Muscle layer of colon (tissue), 2 donors: ENCODE measurements at regions not wholly inside any gene's neighbourhood (a gene's known extent, or its start where the extent isn't known, plus 50 kb on each side); places are given as distances from the start of the nearest gene placed in this dataset.
"Not testable (repeated sequence)": the region's sequence is repeated elsewhere in the genome, so short reads cannot be mapped to it uniquely, and the experiment has no call there.

Source experiments
- H3K27ac ChIP-seq: one replicate; pipeline ENCODE4 v1.7.0; 2013; ENCODE audit warnings: low read depth, mild to moderate bottlenecking, low read length, moderate library complexity
- H3K27me3 ChIP-seq, 2 donors: one replicate each; pipeline ENCODE4 v1.7.0; 2013; ENCODE audit warnings: low read length in 2 of 2, mild to moderate bottlenecking in 2 of 2; ENCODE audit not compliant: insufficient read depth in 2 of 2, control insufficient read depth in 1 of 2
- H3K36me3 ChIP-seq: one replicate; pipeline ENCODE4 v1.7.0; 2013; ENCODE audit warnings: mild to moderate bottlenecking, low read length; ENCODE audit not compliant: insufficient read depth
- H3K4me1 ChIP-seq: one replicate; pipeline ENCODE4 v1.7.0; 2013; ENCODE audit warnings: mild to moderate bottlenecking, low read length; ENCODE audit not compliant: insufficient read depth
- H3K4me3 ChIP-seq, 2 donors: one replicate each; pipeline ENCODE4 v1.7.0; 2013; ENCODE audit warnings: low read length in 2 of 2, low read depth in 1 of 2, mild to moderate bottlenecking in 1 of 2, moderate library complexity in 1 of 2
- H3K9ac ChIP-seq: one replicate; pipeline ENCODE4 v1.7.0; 2013; ENCODE audit warnings: low read length
- H3K9me3 ChIP-seq: one replicate; pipeline ENCODE4 v1.7.0; 2013; ENCODE audit warnings: mild to moderate bottlenecking, low read length
- donor health status: abdominal sarcoma.
- donor health status: Adenocarcinoma of cecum.

- Histone ChIP-seq H3K27me3 (no peaks in the 10 kb centered on the region), H3K4me3 (no peak overlapping the region), H3K9me3 (no peaks in the 10 kb centered on the region), H3K27ac (no peak overlapping the region), H3K9ac (no peak overlapping the region), H3K4me1 (peaks cover 12% of the 10 kb centered on the region), H3K36me3 (no peaks in the 10 kb centered on the region)
These were observed 274.1 kb upstream of the GK2 start for GRCh38 chr4:79682161-79682560.

DNA sequence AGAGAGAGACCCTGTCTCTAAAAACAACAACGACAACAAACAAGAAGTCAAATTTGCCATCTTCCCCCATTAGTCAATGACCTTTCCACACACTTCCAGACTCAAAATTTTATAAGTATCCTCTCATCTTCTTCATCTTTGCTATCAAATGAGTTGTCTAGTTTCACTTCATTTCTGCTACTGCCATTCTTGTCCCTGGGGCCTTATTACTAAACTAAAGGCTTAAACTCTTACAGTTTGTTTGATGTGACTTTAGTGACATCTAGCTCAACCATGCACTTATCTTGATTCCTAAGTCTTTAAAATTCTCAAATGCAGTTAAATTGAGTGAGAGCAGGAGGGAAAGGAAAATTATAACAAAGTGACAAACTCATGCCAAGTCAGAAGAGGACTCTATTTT is 271.8 kb upstream of the GK2 start:
- H3K27me3 ChIP-seq: no peaks in the 10 kb centered on the region
- H3K9ac ChIP-seq: no peak overlapping the region
- H3K36me3 ChIP-seq: no peaks in the 10 kb centered on the region
- H3K4me3 ChIP-seq: no peak overlapping the region
- H3K4me1 ChIP-seq: peaks cover 12% of the 10 kb centered on the region
- no peak overlapping the region for H3K27ac ChIP-seq
- no peaks in the 10 kb centered on the region for H3K9me3 ChIP-seq

DNA sequence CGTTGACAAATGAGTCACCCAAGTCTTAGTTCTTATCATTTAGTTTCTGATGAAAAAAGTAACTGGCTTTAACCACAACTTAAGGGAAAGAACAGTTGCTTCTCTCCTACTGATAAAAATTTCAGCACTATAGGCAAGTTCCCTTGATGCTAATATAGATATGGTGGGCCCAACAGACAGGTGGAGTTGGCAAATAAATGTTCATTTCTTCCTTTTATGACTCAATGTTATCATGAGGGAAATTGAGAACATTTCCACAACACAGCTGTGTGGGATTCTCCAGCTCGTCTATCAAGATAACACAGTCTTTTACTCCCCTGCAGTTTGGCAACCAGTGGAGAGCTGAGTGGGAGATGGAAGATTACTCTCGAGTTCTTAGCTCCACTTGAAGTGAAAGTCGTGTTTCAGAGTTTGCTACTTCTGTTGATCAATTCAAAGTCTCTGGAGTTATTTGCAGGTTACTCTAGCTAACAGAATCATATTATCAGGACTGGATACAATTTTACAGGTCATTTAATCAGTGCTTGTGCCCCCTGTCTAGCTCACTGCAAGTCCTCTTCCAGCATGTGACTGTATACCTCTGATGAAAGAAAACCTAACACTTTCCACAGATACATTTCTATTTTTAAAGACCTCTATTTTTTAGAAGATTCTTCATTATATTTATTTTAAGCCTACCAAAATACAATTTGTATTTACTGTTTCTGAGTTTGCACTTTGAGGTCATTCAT is 270.6 kb upstream of the GK2 start:
- Histone ChIP-seq H3K9ac (no peak overlapping the region), H3K4me3 (no peak overlapping the region), H3K27ac (no peak overlapping the region), H3K9me3 (no peaks in the 10 kb centered on the region), H3K27me3 (no peaks in the 10 kb centered on the region), H3K4me1 (peaks cover 12% of the 10 kb centered on the region), H3K36me3 (no peaks in the 10 kb centered on the region)

GRCh38 chr4:79676705-79677104 is 268.7 kb upstream of the GK2 start:
- Histone ChIP-seq H3K27me3 (no peaks in the 10 kb centered on the region), H3K9ac (no peak overlapping the region), H3K4me3 (no peak overlapping the region), H3K27ac (no peak overlapping the region), H3K4me1 (no peaks in the 10 kb centered on the region), H3K36me3 (no peaks in the 10 kb centered on the region), H3K9me3 (no peaks in the 10 kb centered on the region)

GRCh38 chr4:79674906-79675305 is 266.9 kb upstream of the GK2 start:
- H3K27ac ChIP-seq, H3K4me3 ChIP-seq: not testable (repeated sequence)

GRCh38 chr4:79673898-79674297 is 265.9 kb upstream of the GK2 start:
- Histone ChIP-seq H3K4me1 (no peaks in the 10 kb centered on the region), H3K27me3 (no peaks in the 10 kb centered on the region), H3K27ac (no peak overlapping the region), H3K4me3 (no peak overlapping the region), H3K9me3 (no peaks in the 10 kb centered on the region), H3K9ac (no peak overlapping the region), H3K36me3 (no peaks in the 10 kb centered on the region)

More at GRCh38 chr4:79674906-79675305, 266.9 kb upstream of the GK2 start:
- H3K36me3 ChIP-seq, H3K4me1 ChIP-seq, H3K9ac ChIP-seq, H3K9me3 ChIP-seq, H3K27me3 ChIP-seq: not testable (repeated sequence)

GRCh38 chr4:79673377-79673776 is 265.3 kb upstream of the GK2 start:
- Histone ChIP-seq H3K36me3 (no peaks in the 10 kb centered on the region), H3K9ac (no peak overlapping the region), H3K4me1 (no peaks in the 10 kb centered on the region), H3K27ac (no peak overlapping the region), H3K27me3 (no peaks in the 10 kb centered on the region), H3K9me3 (no peaks in the 10 kb centered on the region), H3K4me3 (no peak overlapping the region)

DNA sequence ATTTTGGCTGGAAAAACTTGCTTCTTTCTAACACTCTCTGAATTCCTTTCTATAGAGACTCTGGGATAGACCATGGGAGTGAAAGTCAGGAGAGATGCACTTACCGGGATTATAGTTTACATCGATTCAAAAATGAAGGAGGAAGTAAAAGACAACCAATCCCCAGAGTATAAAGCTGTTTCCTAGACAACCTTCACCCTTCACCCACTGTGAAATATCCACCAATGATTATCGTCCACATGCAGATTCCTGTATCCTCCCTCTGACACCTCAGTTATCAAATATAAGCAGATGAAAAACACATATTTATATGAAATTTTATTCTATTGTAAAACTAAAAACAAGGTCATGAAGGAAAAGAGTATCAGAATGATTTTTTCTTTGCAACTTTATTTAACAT is 258.8 kb upstream of the GK2 start:
- no peaks in the 10 kb centered on the region for H3K27me3 ChIP-seq
- H3K9me3 ChIP-seq: no peaks in the 10 kb centered on the region
- H3K36me3 ChIP-seq: no peaks in the 10 kb centered on the region
- H3K27ac ChIP-seq: no peak overlapping the region
- no peak overlapping the region for H3K9ac ChIP-seq
- no peak overlapping the region for H3K4me3 ChIP-seq
- peaks cover 6% of the 10 kb centered on the region for H3K4me1 ChIP-seq

DNA sequence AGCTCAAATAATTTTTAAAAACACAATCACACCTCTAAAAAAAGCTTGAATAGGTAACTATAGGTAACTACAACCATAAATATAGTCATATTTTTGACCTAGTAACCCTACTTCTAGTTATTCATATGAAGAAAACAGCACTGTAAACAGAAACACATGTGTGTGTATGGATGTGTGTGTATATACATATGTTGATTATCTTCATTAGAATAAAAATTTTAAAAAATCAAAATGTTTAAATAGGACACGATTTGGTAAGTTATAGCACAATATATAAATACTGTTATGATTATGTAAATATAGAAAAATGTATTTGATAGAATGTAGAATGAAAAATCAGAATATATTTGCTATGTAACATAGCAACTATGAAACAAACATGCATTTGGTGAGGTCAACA is 258.1 kb upstream of the GK2 start:
- H3K27ac ChIP-seq: no peak overlapping the region
- H3K9ac ChIP-seq: no peak overlapping the region
- peaks cover 6% of the 10 kb centered on the region for H3K4me1 ChIP-seq
- H3K9me3 ChIP-seq: no peaks in the 10 kb centered on the region
- H3K36me3 ChIP-seq: no peaks in the 10 kb centered on the region
- no peak overlapping the region for H3K4me3 ChIP-seq
- H3K27me3 ChIP-seq: no peaks in the 10 kb centered on the region

GRCh38 chr4:79663865-79664264 is 255.8 kb upstream of the GK2 start:
- Histone ChIP-seq H3K27me3 (no peaks in the 10 kb centered on the region), H3K27ac (no peak overlapping the region), H3K9ac (no peak overlapping the region), H3K36me3 (no peaks in the 10 kb centered on the region), H3K9me3 (no peaks in the 10 kb centered on the region), H3K4me3 (no peak overlapping the region), H3K4me1 (peaks cover 6% of the 10 kb centered on the region)

GRCh38 chr4:79663141-79663540 is 255.1 kb upstream of the GK2 start:
- Histone ChIP-seq H3K4me3 (no peak overlapping the region), H3K9me3 (no peaks in the 10 kb centered on the region), H3K4me1 (peaks cover 6% of the 10 kb centered on the region), H3K9ac (no peak overlapping the region), H3K27ac (no peak overlapping the region), H3K27me3 (no peaks in the 10 kb centered on the region), H3K36me3 (no peaks in the 10 kb centered on the region)

DNA sequence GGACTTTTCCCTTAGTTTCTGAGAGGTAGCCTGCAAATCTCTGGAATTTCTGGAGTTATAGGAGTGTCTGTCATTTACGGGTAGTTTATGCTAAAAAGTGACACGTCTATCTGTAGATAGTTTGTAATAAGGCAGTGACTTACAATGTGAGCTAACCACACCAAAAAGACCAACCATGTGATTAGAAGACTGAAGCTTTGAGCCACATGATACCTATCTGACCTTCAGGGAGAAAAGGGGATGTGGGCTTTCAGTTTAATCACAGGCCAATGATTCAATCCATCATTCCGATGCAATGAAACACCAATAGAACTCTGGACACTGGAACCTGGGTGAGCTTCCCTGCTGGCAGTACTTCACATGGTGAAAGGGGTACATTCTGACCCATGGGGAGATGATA is 254.6 kb upstream of the GK2 start:
- Histone ChIP-seq H3K36me3 (no peaks in the 10 kb centered on the region), H3K9ac (no peak overlapping the region), H3K9me3 (peaks cover 2% of the 10 kb centered on the region), H3K4me3 (no peak overlapping the region), H3K4me1 (peaks cover 6% of the 10 kb centered on the region), H3K27ac (no peak overlapping the region), H3K27me3 (no peaks in the 10 kb centered on the region)
